RWPE1 (cell line): ENCODE measurements at regions not wholly inside any gene's neighbourhood (a gene's known extent, or its start where the extent isn't known, plus 50 kb on each side); places are given as distances from the start of the nearest gene placed in this dataset.
"Not testable (repeated sequence)": the region's sequence is repeated elsewhere in the genome, so short reads cannot be mapped to it uniquely, and the experiment has no call there.

Experiments used
- CTCF ChIA-PET: fragments of 350-600 bp; sonication (Branson Sonifier 250); formaldehyde crosslinking; extraction: SDS; loops from one replicate; lab custom pipeline; 2021; lab: Yijun Ruan, JAX
- POLR2A ChIA-PET: fragments of 400-600 bp; formaldehyde crosslinking; extraction: SDS; loops from one replicate; lab custom pipeline; 2020; ENCODE audit warnings: antibody characterized with exemption; ENCODE audit not compliant: low non-redundant PET; lab: Yijun Ruan, JAX
- DNase-seq: peaks from one replicate; pipeline ENCODE4 v3.0.0; 2012; ENCODE audit warnings: low spot score
- H3K27ac ChIP-seq: fragments of 450-650 bp; 2 replicates; pipeline ENCODE4 v1.5.1; 2017
- TF ChIP-seq, protein P1 (sequence below): fragments of 450-650 bp; conservative IDR thresholded peaks from 2 replicates; pipeline ENCODE4 v1.5.1; 2017; ENCODE audit warnings: low read depth, mild to moderate bottlenecking

DNA sequence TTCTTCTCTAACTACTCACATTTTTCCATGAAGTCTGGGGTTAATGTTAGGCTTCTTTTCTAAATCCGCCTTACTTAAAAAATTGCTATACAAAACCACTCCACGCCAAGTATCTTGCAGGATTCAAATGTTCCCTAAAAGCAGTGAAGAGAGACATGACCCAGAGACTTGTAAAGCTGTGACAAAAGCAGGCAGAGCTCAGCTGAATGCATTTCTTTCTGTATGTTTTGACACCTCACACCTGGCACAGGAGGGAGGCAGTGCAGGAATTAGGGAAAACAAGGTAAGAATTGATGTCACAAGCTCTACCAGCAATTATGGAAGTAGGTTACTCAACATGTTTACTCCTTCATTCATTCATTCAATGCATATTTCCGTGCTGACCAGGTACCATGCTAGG, 295.0 kb downstream of the RPAP3 start:
- ChIA-PET CTCF (no interaction called here), POLR2A (no interaction called here)
- TF ChIP-seq, protein P1, sequence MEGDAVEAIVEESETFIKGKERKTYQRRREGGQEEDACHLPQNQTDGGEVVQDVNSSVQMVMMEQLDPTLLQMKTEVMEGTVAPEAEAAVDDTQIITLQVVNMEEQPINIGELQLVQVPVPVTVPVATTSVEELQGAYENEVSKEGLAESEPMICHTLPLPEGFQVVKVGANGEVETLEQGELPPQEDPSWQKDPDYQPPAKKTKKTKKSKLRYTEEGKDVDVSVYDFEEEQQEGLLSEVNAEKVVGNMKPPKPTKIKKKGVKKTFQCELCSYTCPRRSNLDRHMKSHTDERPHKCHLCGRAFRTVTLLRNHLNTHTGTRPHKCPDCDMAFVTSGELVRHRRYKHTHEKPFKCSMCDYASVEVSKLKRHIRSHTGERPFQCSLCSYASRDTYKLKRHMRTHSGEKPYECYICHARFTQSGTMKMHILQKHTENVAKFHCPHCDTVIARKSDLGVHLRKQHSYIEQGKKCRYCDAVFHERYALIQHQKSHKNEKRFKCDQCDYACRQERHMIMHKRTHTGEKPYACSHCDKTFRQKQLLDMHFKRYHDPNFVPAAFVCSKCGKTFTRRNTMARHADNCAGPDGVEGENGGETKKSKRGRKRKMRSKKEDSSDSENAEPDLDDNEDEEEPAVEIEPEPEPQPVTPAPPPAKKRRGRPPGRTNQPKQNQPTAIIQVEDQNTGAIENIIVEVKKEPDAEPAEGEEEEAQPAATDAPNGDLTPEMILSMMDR = no peak
- H3K27ac ChIP-seq = no peak overlapping the region
- DNase-seq = no peak

GRCh38 chr12:47410383-47410782, 295.4 kb downstream of the RPAP3 start:
- POLR2A ChIA-PET = no interaction called here
- CTCF ChIA-PET = no interaction called here
- TF ChIP-seq, protein P1 = no peak
- DNase-seq = no peak
- no peak overlapping the region for H3K27ac ChIP-seq

- H3K27ac ChIP-seq = no peak overlapping the region
- POLR2A ChIA-PET = no interaction called here
- TF ChIP-seq, protein P1 = no peak
- DNase-seq = no peak
- CTCF ChIA-PET = no interaction called here
Observed at GRCh38 chr12:47409310-47409987, 296.4 kb downstream of the RPAP3 start.

DNA sequence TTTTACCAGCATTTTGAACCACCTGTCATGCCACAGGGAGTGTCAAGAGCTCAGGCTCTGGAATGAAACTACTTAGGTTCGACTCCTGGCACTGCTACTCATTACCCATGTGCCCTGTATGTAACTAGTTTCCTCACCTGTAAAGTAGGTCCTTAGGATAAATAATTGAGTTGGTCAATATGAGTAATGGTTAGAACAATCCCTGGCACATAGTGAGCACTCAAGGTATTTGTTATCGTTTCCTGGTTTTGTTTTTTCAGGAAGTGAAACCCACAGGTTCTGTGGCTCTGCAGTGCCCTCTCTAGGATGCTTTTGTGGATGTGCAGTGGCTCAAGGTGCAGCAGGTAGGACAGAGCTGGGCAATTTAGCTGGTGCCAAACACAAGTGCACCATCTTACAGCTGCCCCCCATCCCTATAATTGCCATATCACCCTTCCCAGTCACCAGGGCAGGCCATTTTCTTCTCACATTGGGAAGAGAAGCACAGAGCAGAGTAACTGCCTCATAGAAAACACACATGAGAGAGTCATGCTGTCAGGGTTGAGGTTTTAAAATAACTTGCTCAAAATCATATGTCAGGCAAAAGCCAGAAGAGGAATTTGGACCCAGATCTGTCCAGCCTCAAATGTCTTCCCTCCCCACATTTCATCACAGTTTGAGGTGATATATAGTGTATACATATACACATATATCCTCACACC, 297.5 kb downstream of the RPAP3 start:
- peak; percentile 26 for DNase-seq
- CTCF ChIA-PET = interaction anchor here (0.6 to 1.3 kb wide), 4 partner anchors 38 to 579 kb away, joined by 3 read pairs; no protein-coding TSS in a partner anchor
- TF ChIP-seq, protein P1 = 0 out of 2 replicates have a peak, but pooled peaks have one; percentile 12
- no peak overlapping the region for H3K27ac ChIP-seq
- POLR2A ChIA-PET = no interaction called here

DNA sequence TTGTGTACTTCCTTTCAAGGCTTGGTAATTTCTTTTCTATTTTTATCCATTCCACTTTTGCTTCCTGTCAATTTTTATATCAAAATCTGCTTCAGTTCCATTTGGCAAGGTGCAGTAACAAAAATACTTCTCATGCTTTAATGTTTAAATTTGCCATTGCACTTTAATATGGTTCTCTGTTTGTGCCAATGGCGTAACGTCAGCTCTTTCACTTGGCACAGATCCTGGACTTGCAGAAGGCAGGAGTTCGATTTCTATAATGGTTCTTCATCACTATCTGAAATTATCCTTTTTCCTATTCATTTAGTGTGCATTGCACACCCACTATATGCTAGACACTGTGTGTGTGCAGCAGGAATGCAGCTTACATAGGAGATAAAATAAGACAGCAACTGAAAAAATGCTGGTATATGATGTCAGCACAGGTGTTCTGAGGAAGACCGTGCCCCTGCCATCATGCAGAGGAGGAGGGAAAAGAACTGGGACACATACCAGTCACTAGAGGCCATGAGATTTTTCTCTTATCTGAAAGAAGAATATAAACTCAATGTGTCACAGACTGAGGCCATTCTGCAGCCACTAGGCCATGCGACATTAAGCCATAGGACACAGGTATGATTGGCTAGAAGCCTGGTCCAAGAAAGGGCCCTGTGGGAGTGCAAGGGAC, 298.2 kb downstream of the RPAP3 start:
- ChIA-PET POLR2A (no interaction called here), CTCF (interaction anchor here (0.6 to 1.3 kb wide), 2 partner anchors 61 to 366 kb away, joined by 3 to 4 read pairs; no protein-coding TSS in a partner anchor)
- no peak for DNase-seq
- no peak overlapping the region for H3K27ac ChIP-seq
- TF ChIP-seq, protein P1 = no peak

DNA sequence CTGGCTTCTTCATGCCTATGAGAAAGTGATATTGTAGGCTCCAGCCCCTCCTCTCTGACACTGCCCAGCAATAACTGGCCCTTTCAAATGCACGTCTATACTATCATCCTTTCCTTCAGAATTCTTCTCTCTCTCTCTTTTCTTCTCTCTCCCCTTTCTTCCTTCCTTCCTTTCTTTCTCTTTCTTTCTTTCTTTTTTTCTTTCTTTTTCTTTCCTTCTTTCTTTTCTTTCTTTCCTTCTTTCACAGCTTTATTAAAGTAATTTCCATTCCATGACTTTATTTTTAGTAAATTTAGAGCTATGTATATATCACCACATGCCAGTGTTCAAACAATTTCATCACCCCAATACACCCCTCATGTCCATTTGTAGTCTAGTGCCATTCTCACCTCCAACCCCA, 302.1 kb downstream of the RPAP3 start:
- POLR2A ChIA-PET = no interaction called here
- no peak for DNase-seq
- TF ChIP-seq, protein P1 = no peak
- CTCF ChIA-PET = interaction anchor here (0.6 to 1.0 kb wide), 2 partner anchors 22 to 1267 kb away, joined by 4 to 5 read pairs; no protein-coding TSS in a partner anchor
- H3K27ac ChIP-seq = no peak overlapping the region

DNA sequence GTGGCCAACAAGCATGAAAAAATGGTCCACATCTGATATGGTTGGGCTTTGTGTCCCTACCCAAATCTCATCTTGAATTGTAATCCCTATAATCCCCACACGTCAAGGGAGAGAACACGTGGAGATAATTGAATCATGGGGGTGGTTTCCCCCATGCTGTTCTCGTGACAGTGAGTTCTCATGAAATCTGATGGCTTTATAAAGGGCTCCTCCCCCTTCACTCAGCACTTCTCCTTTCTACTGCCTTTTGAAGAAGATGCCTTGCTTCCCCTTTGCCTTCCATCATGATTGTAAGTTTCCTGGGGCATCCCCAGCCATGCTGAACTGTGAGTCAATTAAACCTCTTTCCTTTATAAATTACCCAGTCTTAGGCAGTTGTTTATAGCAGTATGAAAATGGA, 304.6 kb downstream of the RPAP3 start:
- CTCF ChIA-PET, POLR2A ChIA-PET, H3K27ac ChIP-seq, DNase-seq: not testable (repeated sequence)
